Smooth muscle cell (in vitro differentiated cells): ENCODE measurements at regions not wholly inside any gene's neighbourhood (a gene's known extent, or its start where the extent isn't known, plus 50 kb on each side); places are given as distances from the start of the nearest gene placed in this dataset.
A peak's percentile ranks its signal among the peaks of the same experiment; 100 is the strongest.

Experiments
- DNase-seq: peaks from one replicate; lab custom pipeline; 2025; ENCODE audit not compliant: unreplicated experiment; lab: John Stamatoyannopoulos, UW
- H2AFZ ChIP-seq: fragments of 200-600 bp; sonication (generic); 2 replicates; pipeline ENCODE4 v1.6.0; 2016; ENCODE audit warnings: antibody characterized with exemption, low read depth, mild to moderate bottlenecking
- H3F3A ChIP-seq: fragments of 200-600 bp; sonication (generic); 2 replicates; pipeline ENCODE4 v1.6.0; 2017; ENCODE audit warnings: antibody characterized with exemption, low read depth
- H3K27ac ChIP-seq: fragments of 200-600 bp; sonication (generic); 2 replicates; pipeline ENCODE4 v1.5.1; 2016; ENCODE audit warnings: low read depth, mild to moderate bottlenecking
- H3K27me3 ChIP-seq: fragments of 200-600 bp; sonication (generic); 2 replicates; pipeline ENCODE4 v1.6.1; 2016; ENCODE audit warnings: low read depth, mild to moderate bottlenecking
- H3K36me3 ChIP-seq: fragments of 200-600 bp; sonication (generic); 2 replicates; pipeline ENCODE4 v1.5.1; 2016; ENCODE audit warnings: low read depth
- H3K4me1 ChIP-seq: fragments of 200-600 bp; sonication (generic); 2 replicates; pipeline ENCODE4 v1.5.1; 2016; ENCODE audit warnings: low read depth
- H3K4me2 ChIP-seq: fragments of 200-600 bp; sonication (generic); 2 replicates; pipeline ENCODE4 v1.6.0; 2016; ENCODE audit warnings: mild to moderate bottlenecking
- H3K4me3 ChIP-seq: fragments of 200-600 bp; sonication (generic); 2 replicates; pipeline ENCODE4 v1.5.1; 2016; ENCODE audit warnings: mild to moderate bottlenecking
- H3K79me2 ChIP-seq: fragments of 200-600 bp; sonication (generic); 2 replicates; pipeline ENCODE4 v1.6.0; 2016; ENCODE audit warnings: low read depth, mild to moderate bottlenecking
- H3K9ac ChIP-seq: fragments of 200-600 bp; sonication (generic); 2 replicates; pipeline ENCODE4 v1.6.0; 2016; ENCODE audit warnings: low read depth
- H3K9me3 ChIP-seq: fragments of 200-600 bp; sonication (generic); replicated peaks from 2 replicates; pipeline ENCODE4 v1.5.1; 2016; ENCODE audit warnings: low read depth
- H4K20me1 ChIP-seq: fragments of 200-600 bp; sonication (generic); 2 replicates; pipeline ENCODE4 v1.6.0; 2016; ENCODE audit warnings: low read depth
- CTCF ChIP-seq: fragments of 200-600 bp; sonication (generic); IDR thresholded peaks from 2 replicates; pipeline ENCODE4 v1.5.1; 2017; ENCODE audit warnings: borderline replicate concordance, mild to moderate bottlenecking, antibody characterized with exemption; ENCODE audit not compliant: insufficient read depth, poor library complexity, severe bottlenecking
- WGBS: methylation state at CpG from one replicate; pipeline ENCODE4 v1.1.7; 2016; ENCODE audit warnings: low lambda C conversion rate; 5-methylcytosine and 5-hydroxymethylcytosine counted together

- WGBS, result 49% methylated on average over 4 of the region's 4 CpGs
- Histone ChIP-seq H3K79me2 (no peaks in the 10 kb centered on the region), H3K4me1 (peaks cover 13% of the 10 kb centered on the region), H3K9ac (no peak overlapping the region), H3K4me3 (no peak overlapping the region), H3K9me3 (no peaks in the 10 kb centered on the region), H3K27ac (no peak overlapping the region), H3K36me3 (no peaks in the 10 kb centered on the region), H3K27me3 (no peaks in the 10 kb centered on the region), H2AFZ (no peak overlapping the region), H3K4me2 (no peak overlapping the region), H4K20me1 (no peaks in the 10 kb centered on the region), H3F3A (no peaks in the 10 kb centered on the region)
- DNase-seq, result no peak
- TF ChIP-seq CTCF, result no peak
These were observed 171.3 kb upstream of the SSTR4 start for GRCh38 chr20:22863826-22864225.

- peak overlapping the region; percentile 60 for H3K4me2 ChIP-seq
These were observed 168.2 kb upstream of the SSTR4 start for GRCh38 chr20:22866812-22867341.

GRCh38 chr20:22878166-22878565 lies 156.9 kb upstream of the SSTR4 start:
- TF ChIP-seq CTCF, result no peak
- no peak for DNase-seq
- Histone ChIP-seq H3K79me2 (no peaks in the 10 kb centered on the region), H2AFZ (no peak overlapping the region), H3K27ac (no peak overlapping the region), H3K9ac (no peak overlapping the region), H3K36me3 (no peaks in the 10 kb centered on the region), H3K4me1 (no peaks in the 10 kb centered on the region), H4K20me1 (no peaks in the 10 kb centered on the region), H3K9me3 (no peaks in the 10 kb centered on the region), H3K4me3 (no peak overlapping the region), H3F3A (no peaks in the 10 kb centered on the region), H3K27me3 (peaks cover 59% of the 10 kb centered on the region), H3K4me2 (no peak overlapping the region)
- WGBS, result 89% methylated on average over 4 of the region's 4 CpGs

More at GRCh38 chr20:22866812-22867341, 168.2 kb upstream of the SSTR4 start:
- no peaks in the 10 kb centered on the region for H3K9me3 ChIP-seq
- H3K79me2 ChIP-seq, result no peaks in the 10 kb centered on the region
- no peaks in the 10 kb centered on the region for H4K20me1 ChIP-seq
- H3K9ac ChIP-seq, result peak overlapping the region; percentile 60
- no peaks in the 10 kb centered on the region for H3K36me3 ChIP-seq
- H3K4me3 ChIP-seq, result no peak overlapping the region
- peaks cover 13% of the 10 kb centered on the region for H3K4me1 ChIP-seq
- peak overlapping the region; percentile 89 for H3K27ac ChIP-seq
- no peak overlapping the region for H2AFZ ChIP-seq
- DNase-seq, result no peak
- H3K27me3 ChIP-seq, result no peaks in the 10 kb centered on the region
- H3F3A ChIP-seq, result no peaks in the 10 kb centered on the region
- no peak for TF ChIP-seq CTCF
- WGBS, result 16% methylated on average over 2 of the region's 2 CpGs

GRCh38 chr20:22880277-22880676 lies 154.8 kb upstream of the SSTR4 start:
- no peak overlapping the region for H3K4me3 ChIP-seq
- no peak for DNase-seq
- H3K9ac ChIP-seq, result no peak overlapping the region
- H3F3A ChIP-seq, result no peaks in the 10 kb centered on the region
- no peak for TF ChIP-seq CTCF
- no peaks in the 10 kb centered on the region for H3K36me3 ChIP-seq
- H4K20me1 ChIP-seq, result no peaks in the 10 kb centered on the region
- H3K79me2 ChIP-seq, result no peaks in the 10 kb centered on the region
- no peak overlapping the region for H2AFZ ChIP-seq
- H3K4me1 ChIP-seq, result no peaks in the 10 kb centered on the region
- H3K27ac ChIP-seq, result no peak overlapping the region
- 68% methylated on average over 2 of the region's 2 CpGs for WGBS
- no peaks in the 10 kb centered on the region for H3K9me3 ChIP-seq
- H3K27me3 ChIP-seq, result peaks cover 56% of the 10 kb centered on the region
- H3K4me2 ChIP-seq, result no peak overlapping the region
